A673 (cell line): ENCODE measurements at regions not wholly inside any gene's neighbourhood (a gene's known extent, or its start where the extent isn't known, plus 50 kb on each side); places are given as distances from the start of the nearest gene placed in this dataset.

Experiments
- EZH2 ChIP-seq: fragments of 200-600 bp; sonication (generic); IDR thresholded peaks from 2 replicates; pipeline ENCODE4 v1.6.1; 2017; ENCODE audit warnings: borderline replicate concordance, low read depth, mild to moderate bottlenecking, mixed read lengths, antibody characterized with exemption, low read length; ENCODE audit not compliant: poor library complexity, severe bottlenecking
- TF ChIP-seq, protein P1 (sequence below): fragments of 300-800, 200-600 bp; sonication (generic); conservative IDR thresholded peaks from 2 replicates; pipeline ENCODE4 v1.5.1; 2017; ENCODE audit warnings: low read depth, mild to moderate bottlenecking, antibody characterized with exemption, low read length, moderate library complexity, mixed read lengths

DNA sequence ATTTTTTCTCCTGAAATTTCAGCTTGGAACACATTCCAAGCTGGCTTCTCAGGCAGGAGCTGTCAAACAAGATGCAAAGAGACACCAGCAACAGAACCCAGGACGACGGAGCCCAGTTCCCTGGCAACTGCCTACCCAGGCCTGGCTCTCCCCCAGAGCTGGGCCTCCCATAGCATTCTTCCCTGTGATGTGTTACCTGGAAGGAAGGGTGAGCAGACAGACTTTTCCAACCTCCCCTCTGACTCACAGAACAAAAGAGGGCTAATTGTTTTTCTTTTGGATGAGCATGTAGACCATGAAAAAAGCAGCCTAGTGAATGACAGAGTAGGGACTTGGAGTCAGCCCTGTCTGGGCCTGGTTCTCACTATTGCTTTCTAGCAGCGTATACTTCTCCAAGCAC lies 55.3 kb upstream of the BMAL1 start:
- TF ChIP-seq, protein P1, sequence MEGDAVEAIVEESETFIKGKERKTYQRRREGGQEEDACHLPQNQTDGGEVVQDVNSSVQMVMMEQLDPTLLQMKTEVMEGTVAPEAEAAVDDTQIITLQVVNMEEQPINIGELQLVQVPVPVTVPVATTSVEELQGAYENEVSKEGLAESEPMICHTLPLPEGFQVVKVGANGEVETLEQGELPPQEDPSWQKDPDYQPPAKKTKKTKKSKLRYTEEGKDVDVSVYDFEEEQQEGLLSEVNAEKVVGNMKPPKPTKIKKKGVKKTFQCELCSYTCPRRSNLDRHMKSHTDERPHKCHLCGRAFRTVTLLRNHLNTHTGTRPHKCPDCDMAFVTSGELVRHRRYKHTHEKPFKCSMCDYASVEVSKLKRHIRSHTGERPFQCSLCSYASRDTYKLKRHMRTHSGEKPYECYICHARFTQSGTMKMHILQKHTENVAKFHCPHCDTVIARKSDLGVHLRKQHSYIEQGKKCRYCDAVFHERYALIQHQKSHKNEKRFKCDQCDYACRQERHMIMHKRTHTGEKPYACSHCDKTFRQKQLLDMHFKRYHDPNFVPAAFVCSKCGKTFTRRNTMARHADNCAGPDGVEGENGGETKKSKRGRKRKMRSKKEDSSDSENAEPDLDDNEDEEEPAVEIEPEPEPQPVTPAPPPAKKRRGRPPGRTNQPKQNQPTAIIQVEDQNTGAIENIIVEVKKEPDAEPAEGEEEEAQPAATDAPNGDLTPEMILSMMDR, result no peak
- TF ChIP-seq EZH2, result no peak
